ENCODE measurements at regions not wholly inside any gene's neighbourhood (a gene's known extent, or its start where the extent isn't known, plus 50 kb on each side); places are given as distances from the start of the nearest gene placed in this dataset.

- TF ChIP-seq, protein P1, sequence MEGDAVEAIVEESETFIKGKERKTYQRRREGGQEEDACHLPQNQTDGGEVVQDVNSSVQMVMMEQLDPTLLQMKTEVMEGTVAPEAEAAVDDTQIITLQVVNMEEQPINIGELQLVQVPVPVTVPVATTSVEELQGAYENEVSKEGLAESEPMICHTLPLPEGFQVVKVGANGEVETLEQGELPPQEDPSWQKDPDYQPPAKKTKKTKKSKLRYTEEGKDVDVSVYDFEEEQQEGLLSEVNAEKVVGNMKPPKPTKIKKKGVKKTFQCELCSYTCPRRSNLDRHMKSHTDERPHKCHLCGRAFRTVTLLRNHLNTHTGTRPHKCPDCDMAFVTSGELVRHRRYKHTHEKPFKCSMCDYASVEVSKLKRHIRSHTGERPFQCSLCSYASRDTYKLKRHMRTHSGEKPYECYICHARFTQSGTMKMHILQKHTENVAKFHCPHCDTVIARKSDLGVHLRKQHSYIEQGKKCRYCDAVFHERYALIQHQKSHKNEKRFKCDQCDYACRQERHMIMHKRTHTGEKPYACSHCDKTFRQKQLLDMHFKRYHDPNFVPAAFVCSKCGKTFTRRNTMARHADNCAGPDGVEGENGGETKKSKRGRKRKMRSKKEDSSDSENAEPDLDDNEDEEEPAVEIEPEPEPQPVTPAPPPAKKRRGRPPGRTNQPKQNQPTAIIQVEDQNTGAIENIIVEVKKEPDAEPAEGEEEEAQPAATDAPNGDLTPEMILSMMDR (IDR thresholded peaks at IDR 0.05) = no peak
- TF ChIP-seq POLR2AphosphoS5 (IDR thresholded peaks at IDR 0.05; ENCODE audit: low read depth, low read length) (no peak), SIN3A (IDR thresholded peaks at IDR 0.05; ENCODE audit: borderline replicate concordance, insufficient read depth, low read depth, low read length) (no peak), REST (IDR thresholded peaks at IDR 0.05; ENCODE audit: insufficient read depth in 1 of 2, low read depth in 2 of 2, low read length in 1 of 2) (no peak), TCF7L2 (IDR thresholded peaks at IDR 0.05; ENCODE audit: low read depth, low read length) (no peak)
Measured at GRCh38 chr6:119734227-119734626, 384.7 kb upstream of the MAN1A1 start.
